ENCODE measurements at regions not wholly inside any gene's neighbourhood (a gene's known extent, or its start where the extent isn't known, plus 50 kb on each side); places are given as distances from the start of the nearest gene placed in this dataset.

GRCh38 chr4:66959207-66959606 is 586.1 kb downstream of the CENPC start:
- H3K4me1 ChIP-seq (ENCODE audit: control insufficient read depth, extremely low read depth, insufficient read depth, low read length): no peaks in the 10 kb centered on the region
- no peak overlapping the region for H3K27ac ChIP-seq (ENCODE audit: insufficient read depth, low read length)
- H3K36me3 ChIP-seq (ENCODE audit: control insufficient read depth, insufficient read depth, low read length): no peaks in the 10 kb centered on the region
- H2AFZ ChIP-seq (ENCODE audit: low read length): no peak overlapping the region
- no peak overlapping the region for H3K4me2 ChIP-seq (ENCODE audit: extremely low read depth, insufficient read depth, low read length)
- no peaks in the 10 kb centered on the region for H3K27me3 ChIP-seq (ENCODE audit: control insufficient read depth, insufficient read depth, low read length)
- no peaks in the 10 kb centered on the region for H3K79me2 ChIP-seq (ENCODE audit: control insufficient read depth, insufficient read depth, low read length)
- no peaks in the 10 kb centered on the region for H3K9me3 ChIP-seq (ENCODE audit: control insufficient read depth, insufficient read depth, low read depth, low read length)
- no peaks in the 10 kb centered on the region for H4K20me1 ChIP-seq (ENCODE audit: control insufficient read depth, extremely low read depth, insufficient read depth, low read length)
- H3K9ac ChIP-seq (ENCODE audit: insufficient read depth, low read length): no peak overlapping the region
- H3K4me3 ChIP-seq (replicated peaks in 1 of 4; ENCODE audit: control extremely low read depth in 1 of 4, insufficient read depth in 1 of 4, low read depth in 3 of 4, low read length in 4 of 4): no peak overlapping the region
- no peak for DNase-seq (ENCODE audit: low read depth in 2 of 2)
- TF ChIP-seq EZH2 (IDR thresholded peaks at IDR 0.05; ENCODE audit: low read length, missing control alignments) (no peak), CTCF (conservative IDR thresholded peaks at IDR 0.05 in 1 of 2, IDR thresholded peaks at IDR 0.05 in 1 of 2; ENCODE audit: low read depth in 1 of 2, low read length in 2 of 2) (no peak)

GRCh38 chr4:66956852-66957251 is 588.5 kb downstream of the CENPC start:
- Histone ChIP-seq H3K9ac (ENCODE audit: insufficient read depth, low read length) (no peak overlapping the region), H3K9me3 (ENCODE audit: control insufficient read depth, insufficient read depth, low read depth, low read length) (no peaks in the 10 kb centered on the region), H3K27me3 (ENCODE audit: control insufficient read depth, insufficient read depth, low read length) (no peaks in the 10 kb centered on the region), H3K79me2 (ENCODE audit: control insufficient read depth, insufficient read depth, low read length) (no peaks in the 10 kb centered on the region), H3K36me3 (ENCODE audit: control insufficient read depth, insufficient read depth, low read length) (no peaks in the 10 kb centered on the region), H2AFZ (ENCODE audit: low read length) (no peak overlapping the region), H3K4me1 (ENCODE audit: control insufficient read depth, extremely low read depth, insufficient read depth, low read length) (no peaks in the 10 kb centered on the region), H3K4me2 (ENCODE audit: extremely low read depth, insufficient read depth, low read length) (no peak overlapping the region), H3K27ac (ENCODE audit: insufficient read depth, low read length) (no peak overlapping the region), H4K20me1 (ENCODE audit: control insufficient read depth, extremely low read depth, insufficient read depth, low read length) (no peaks in the 10 kb centered on the region), H3K4me3 (replicated peaks in 1 of 4; ENCODE audit: control extremely low read depth in 1 of 4, insufficient read depth in 1 of 4, low read depth in 3 of 4, low read length in 4 of 4) (no peak overlapping the region)
- TF ChIP-seq CTCF (conservative IDR thresholded peaks at IDR 0.05 in 1 of 2, IDR thresholded peaks at IDR 0.05 in 1 of 2; ENCODE audit: low read depth in 1 of 2, low read length in 2 of 2) (no peak), EZH2 (IDR thresholded peaks at IDR 0.05; ENCODE audit: low read length, missing control alignments) (no peak)
- no peak for DNase-seq (ENCODE audit: low read depth in 2 of 2)

GRCh38 chr4:66956426-66956825 is 588.9 kb downstream of the CENPC start:
- DNase-seq (ENCODE audit: low read depth in 2 of 2): no peak
- H3K9me3 ChIP-seq (ENCODE audit: control insufficient read depth, insufficient read depth, low read depth, low read length): no peaks in the 10 kb centered on the region
- no peak overlapping the region for H3K27ac ChIP-seq (ENCODE audit: insufficient read depth, low read length)
- H4K20me1 ChIP-seq (ENCODE audit: control insufficient read depth, extremely low read depth, insufficient read depth, low read length): no peaks in the 10 kb centered on the region
- no peaks in the 10 kb centered on the region for H3K4me1 ChIP-seq (ENCODE audit: control insufficient read depth, extremely low read depth, insufficient read depth, low read length)
- no peak overlapping the region for H3K4me3 ChIP-seq (replicated peaks in 1 of 4; ENCODE audit: control extremely low read depth in 1 of 4, insufficient read depth in 1 of 4, low read depth in 3 of 4, low read length in 4 of 4)
- TF ChIP-seq EZH2 (IDR thresholded peaks at IDR 0.05; ENCODE audit: low read length, missing control alignments) (no peak), CTCF (conservative IDR thresholded peaks at IDR 0.05 in 1 of 2, IDR thresholded peaks at IDR 0.05 in 1 of 2; ENCODE audit: low read depth in 1 of 2, low read length in 2 of 2) (no peak)
- no peaks in the 10 kb centered on the region for H3K79me2 ChIP-seq (ENCODE audit: control insufficient read depth, insufficient read depth, low read length)
- no peak overlapping the region for H3K4me2 ChIP-seq (ENCODE audit: extremely low read depth, insufficient read depth, low read length)
- H2AFZ ChIP-seq (ENCODE audit: low read length): no peak overlapping the region
- no peak overlapping the region for H3K9ac ChIP-seq (ENCODE audit: insufficient read depth, low read length)
- no peaks in the 10 kb centered on the region for H3K27me3 ChIP-seq (ENCODE audit: control insufficient read depth, insufficient read depth, low read length)
- no peaks in the 10 kb centered on the region for H3K36me3 ChIP-seq (ENCODE audit: control insufficient read depth, insufficient read depth, low read length)
